DND-41 (cell line): ENCODE measurements at regions not wholly inside any gene's neighbourhood (a gene's known extent, or its start where the extent isn't known, plus 50 kb on each side); places are given as distances from the start of the nearest gene placed in this dataset.
"Not testable (repeated sequence)": the region's sequence is repeated elsewhere in the genome, so short reads cannot be mapped to it uniquely, and the experiment has no call there.

Source experiments
- ATAC-seq: fragments of 200-7000 bp; cut with Tn5 transposase; 3 replicates; pipeline ENCODE4 v1.9.1; 2021; ENCODE audit warnings: low read depth; ENCODE audit not compliant: insufficient read depth
- DNase-seq: peaks from one replicate; pipeline ENCODE4 v3.0.0-alpha.2; 2020
- H2AFZ ChIP-seq: 2 replicates; pipeline ENCODE4 v1.6.0; 2012; ENCODE audit warnings: low read depth, low read length
- H3K27ac ChIP-seq: 2 replicates; pipeline ENCODE4 v1.5.1; 2012; ENCODE audit warnings: low read length, inconsistent platforms
- H3K27me3 ChIP-seq: fragments of 200-600 bp; sonication (generic); 2 replicates; pipeline ENCODE4 v1.6.0; 2012; ENCODE audit warnings: low read length, mild to moderate bottlenecking, inconsistent platforms; ENCODE audit not compliant: insufficient read depth, poor library complexity
- H3K36me3 ChIP-seq: 2 replicates; pipeline ENCODE4 v1.5.1; 2012; ENCODE audit warnings: low read length, inconsistent platforms; ENCODE audit not compliant: insufficient read depth
- H3K4me1 ChIP-seq: 2 replicates; pipeline ENCODE4 v1.5.1; 2012; ENCODE audit warnings: mild to moderate bottlenecking, low read length; ENCODE audit not compliant: insufficient read depth
- H3K4me2 ChIP-seq: 2 replicates; pipeline ENCODE4 v1.6.0; 2012; ENCODE audit warnings: mild to moderate bottlenecking, moderate library complexity, low read length, inconsistent platforms; ENCODE audit not compliant: insufficient read depth
- H3K4me3 ChIP-seq, 2 experiments: fragments of 200-600 bp in 1 of 2; shearing (Covaris generic) in 1 of 2; 2 replicates each; pipeline ENCODE4 v1.5.1; 2012 to 2016; ENCODE audit warnings: inconsistent platforms in 2 of 2, low read length in 2 of 2, mild to moderate bottlenecking in 2 of 2, low read depth in 1 of 2, moderate library complexity in 1 of 2
- H3K79me2 ChIP-seq: 2 replicates; pipeline ENCODE4 v1.6.0; 2012; ENCODE audit warnings: low read length, inconsistent platforms; ENCODE audit not compliant: insufficient read depth
- H3K9ac ChIP-seq: 2 replicates; pipeline ENCODE4 v1.6.0; 2012; ENCODE audit warnings: low read depth, mild to moderate bottlenecking, inconsistent platforms, low read length, moderate library complexity
- H3K9me3 ChIP-seq: 2 replicates; pipeline ENCODE4 v1.5.1; 2012; ENCODE audit warnings: low read length, moderate library complexity, mild to moderate bottlenecking, inconsistent platforms; ENCODE audit not compliant: insufficient read depth, severe bottlenecking
- H4K20me1 ChIP-seq: 2 replicates; pipeline ENCODE4 v1.6.0; 2012; ENCODE audit warnings: low read length; ENCODE audit not compliant: insufficient read depth
- EZH2 ChIP-seq: IDR thresholded peaks from 3 replicates; pipeline ENCODE4 v1.6.1; 2012; ENCODE audit warnings: borderline replicate concordance, low read depth, mild to moderate bottlenecking, moderate library complexity, low read length, inconsistent platforms; ENCODE audit not compliant: severe bottlenecking
- TF ChIP-seq, protein P1 (sequence below): IDR thresholded peaks from 2 replicates; pipeline ENCODE4 v1.5.1; 2012; ENCODE audit warnings: borderline replicate concordance, low read length, moderate library complexity, mild to moderate bottlenecking; ENCODE audit not compliant: poor library complexity, severe bottlenecking; ENCODE audit errors: extremely low read depth

DNA sequence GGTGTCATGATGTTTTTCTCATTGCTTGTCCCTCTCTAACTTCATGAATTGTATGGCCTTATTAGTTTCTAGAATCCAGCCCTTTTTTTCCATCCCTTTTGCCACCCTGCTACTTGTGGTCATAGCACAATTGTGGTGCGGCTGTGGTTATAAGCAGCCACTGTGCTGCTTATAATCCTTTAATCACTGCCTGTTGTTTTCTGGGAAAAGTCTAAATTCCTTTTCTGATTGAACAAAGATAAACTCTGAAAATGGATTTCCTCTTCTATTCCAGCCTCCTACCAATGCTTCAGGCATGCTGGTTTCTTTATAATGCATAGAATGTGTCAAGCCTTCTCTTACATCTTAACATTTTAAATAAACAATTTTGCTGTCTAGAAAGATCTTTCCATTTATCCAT is 319.5 kb downstream of the C3orf38 start:
- ATAC-seq (no peak), DNase-seq (no peak)
- H3K79me2 ChIP-seq = no peaks in the 10 kb centered on the region
- no peak overlapping the region for H3K27ac ChIP-seq
- H3K4me3 ChIP-seq = no peak overlapping the region
- H3K9me3 ChIP-seq = no peaks in the 10 kb centered on the region
- H4K20me1 ChIP-seq = no peaks in the 10 kb centered on the region
- H3K4me2 ChIP-seq = no peak overlapping the region
- H3K4me1 ChIP-seq = no peaks in the 10 kb centered on the region
- H3K27me3 ChIP-seq = no peaks in the 10 kb centered on the region
- TF ChIP-seq, protein P1, sequence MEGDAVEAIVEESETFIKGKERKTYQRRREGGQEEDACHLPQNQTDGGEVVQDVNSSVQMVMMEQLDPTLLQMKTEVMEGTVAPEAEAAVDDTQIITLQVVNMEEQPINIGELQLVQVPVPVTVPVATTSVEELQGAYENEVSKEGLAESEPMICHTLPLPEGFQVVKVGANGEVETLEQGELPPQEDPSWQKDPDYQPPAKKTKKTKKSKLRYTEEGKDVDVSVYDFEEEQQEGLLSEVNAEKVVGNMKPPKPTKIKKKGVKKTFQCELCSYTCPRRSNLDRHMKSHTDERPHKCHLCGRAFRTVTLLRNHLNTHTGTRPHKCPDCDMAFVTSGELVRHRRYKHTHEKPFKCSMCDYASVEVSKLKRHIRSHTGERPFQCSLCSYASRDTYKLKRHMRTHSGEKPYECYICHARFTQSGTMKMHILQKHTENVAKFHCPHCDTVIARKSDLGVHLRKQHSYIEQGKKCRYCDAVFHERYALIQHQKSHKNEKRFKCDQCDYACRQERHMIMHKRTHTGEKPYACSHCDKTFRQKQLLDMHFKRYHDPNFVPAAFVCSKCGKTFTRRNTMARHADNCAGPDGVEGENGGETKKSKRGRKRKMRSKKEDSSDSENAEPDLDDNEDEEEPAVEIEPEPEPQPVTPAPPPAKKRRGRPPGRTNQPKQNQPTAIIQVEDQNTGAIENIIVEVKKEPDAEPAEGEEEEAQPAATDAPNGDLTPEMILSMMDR = no peak
- no peak for TF ChIP-seq EZH2
- no peaks in the 10 kb centered on the region for H3K36me3 ChIP-seq
- no peak overlapping the region for H3K9ac ChIP-seq
- H2AFZ ChIP-seq = no peak overlapping the region

DNA sequence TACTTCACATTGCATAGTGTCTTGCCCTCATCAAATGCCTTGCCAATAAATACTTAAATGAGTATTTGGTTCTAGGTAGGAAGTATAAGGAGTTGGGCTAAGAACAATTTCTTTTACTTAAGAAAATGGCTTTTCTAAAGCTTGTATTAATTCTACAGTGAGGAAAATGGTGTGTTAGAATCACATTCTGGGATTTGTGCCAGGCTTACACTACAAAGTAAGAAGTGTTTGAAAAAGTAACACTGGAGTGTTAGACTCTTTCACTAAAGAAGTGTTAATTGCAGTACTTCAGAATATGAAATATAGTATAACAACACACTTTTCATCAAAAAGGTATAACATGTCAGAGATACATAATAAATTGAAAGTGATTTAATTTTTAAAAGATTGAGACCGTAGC is 328.7 kb downstream of the C3orf38 start:
- Histone ChIP-seq H3K9me3 (no peaks in the 10 kb centered on the region), H3K9ac (no peak overlapping the region), H4K20me1 (no peaks in the 10 kb centered on the region), H3K27me3 (no peaks in the 10 kb centered on the region), H3K27ac (no peak overlapping the region), H2AFZ (no peak overlapping the region), H3K4me2 (no peak overlapping the region), H3K4me3 (no peak overlapping the region), H3K4me1 (no peaks in the 10 kb centered on the region), H3K79me2 (no peaks in the 10 kb centered on the region), H3K36me3 (no peaks in the 10 kb centered on the region)
- TF ChIP-seq, protein P1 = no peak
- TF ChIP-seq EZH2 = no peak
- DNase-seq = no peak
- no peak for ATAC-seq

DNA sequence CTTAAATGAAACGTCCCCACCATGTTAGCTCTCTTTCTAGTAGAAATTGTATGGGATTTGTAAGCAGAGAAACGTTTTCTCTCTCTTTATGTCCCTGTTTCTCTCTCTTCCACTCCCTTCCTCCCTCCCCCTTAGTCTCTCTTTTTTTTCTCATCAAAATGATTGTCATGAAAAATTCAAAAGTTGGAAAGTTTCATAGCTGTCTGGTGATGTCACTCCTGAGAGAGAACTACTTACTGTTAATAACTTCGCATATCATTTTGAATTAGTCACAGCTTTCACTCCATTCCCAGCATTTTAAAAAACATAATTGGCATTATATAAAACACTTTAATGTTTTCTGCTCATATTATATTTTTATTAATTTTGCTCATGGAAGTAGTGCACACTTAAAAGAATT is 331.1 kb downstream of the C3orf38 start:
- no peaks in the 10 kb centered on the region for H3K79me2 ChIP-seq
- no peaks in the 10 kb centered on the region for H4K20me1 ChIP-seq
- no peaks in the 10 kb centered on the region for H3K4me1 ChIP-seq
- H3K4me2 ChIP-seq = no peak overlapping the region
- TF ChIP-seq, protein P1 = no peak
- TF ChIP-seq EZH2 = no peak
- H3K9ac ChIP-seq = no peak overlapping the region
- no peak overlapping the region for H3K27ac ChIP-seq
- H3K4me3 ChIP-seq = no peak overlapping the region
- no peaks in the 10 kb centered on the region for H3K27me3 ChIP-seq
- no peaks in the 10 kb centered on the region for H3K9me3 ChIP-seq
- H2AFZ ChIP-seq = no peak overlapping the region
- H3K36me3 ChIP-seq = no peaks in the 10 kb centered on the region
- no peak for DNase-seq
- no peak for ATAC-seq

DNA sequence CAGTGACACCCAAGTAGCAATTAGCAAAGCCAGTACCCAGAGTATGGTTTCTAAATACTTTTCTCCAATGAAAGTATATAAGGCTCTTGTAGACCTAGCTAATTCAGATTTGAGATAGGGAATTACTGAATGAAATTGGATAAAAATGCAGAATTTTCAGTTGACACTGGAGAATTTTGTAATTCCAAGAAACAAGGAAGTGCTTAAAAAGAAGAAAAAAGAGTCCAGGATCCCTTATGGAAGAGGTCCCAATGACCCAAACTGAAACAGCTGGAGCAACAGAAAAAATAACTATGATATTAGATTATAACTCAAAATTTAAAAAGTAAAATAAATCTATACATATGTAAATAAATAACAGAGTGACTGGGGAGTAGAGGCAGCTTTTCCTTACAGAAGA is 335.2 kb downstream of the C3orf38 start:
- H3K9me3 ChIP-seq = no peaks in the 10 kb centered on the region
- no peaks in the 10 kb centered on the region for H4K20me1 ChIP-seq
- H3K4me1 ChIP-seq = no peaks in the 10 kb centered on the region
- no peaks in the 10 kb centered on the region for H3K79me2 ChIP-seq
- no peak for TF ChIP-seq EZH2
- ATAC-seq = no peak
- no peak overlapping the region for H2AFZ ChIP-seq
- no peaks in the 10 kb centered on the region for H3K36me3 ChIP-seq
- no peaks in the 10 kb centered on the region for H3K27me3 ChIP-seq
- no peak for DNase-seq
- H3K4me3 ChIP-seq = no peak overlapping the region
- H3K27ac ChIP-seq = no peak overlapping the region
- no peak overlapping the region for H3K9ac ChIP-seq
- H3K4me2 ChIP-seq = no peak overlapping the region

DNA sequence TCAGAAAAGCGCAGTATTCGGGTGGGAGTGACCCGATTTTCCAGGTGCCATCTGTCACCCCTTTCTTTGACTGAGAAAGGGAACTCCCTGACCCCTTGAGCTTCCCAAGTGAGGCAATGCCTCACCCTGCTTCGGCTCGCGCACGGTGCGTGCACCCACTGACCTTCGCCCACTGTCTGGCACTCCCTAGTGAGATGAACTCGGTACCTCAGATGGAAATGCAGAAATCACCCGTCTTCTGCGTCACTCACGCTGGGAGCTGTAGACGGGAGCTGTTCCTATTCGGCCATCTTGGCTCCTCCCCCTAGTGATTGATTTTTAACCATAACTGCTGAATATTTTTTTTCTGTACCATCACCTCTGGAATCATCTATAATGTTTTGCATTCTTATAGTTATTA is 359.1 kb downstream of the C3orf38 start:
- not testable (repeated sequence) for ATAC-seq, H3K9me3 ChIP-seq, H4K20me1 ChIP-seq, H3K36me3 ChIP-seq, H3K27me3 ChIP-seq, H3K4me2 ChIP-seq, H3K79me2 ChIP-seq, DNase-seq, H2AFZ ChIP-seq, H3K4me1 ChIP-seq, H3K27ac ChIP-seq, H3K9ac ChIP-seq, H3K4me3 ChIP-seq
